IMR-90 (cell line): ENCODE measurements at regions not wholly inside any gene's neighbourhood (a gene's known extent, or its start where the extent isn't known, plus 50 kb on each side); places are given as distances from the start of the nearest gene placed in this dataset.
A peak's percentile ranks its signal among the peaks of the same experiment; 100 is the strongest.

Experiments used
- ATAC-seq: fragments of 200-7000 bp; cut with Tn5 transposase; 2 replicates; pipeline ENCODE4 v1.9.1; 2020; ENCODE audit warnings: low read depth, mild to moderate bottlenecking, moderate library complexity
- BruUV-seq: library from RNA; stranded (reverse); fragments of 400-500 nt; replicated peaks from 2 replicates; lab custom pipeline; 2021; lab: Mats Ljungman, UMichigan
- CTCF ChIA-PET: fragments of 300-600 bp; formaldehyde crosslinking; extraction: SDS; loops from one replicate; lab custom pipeline; 2021; ENCODE audit warnings: antibody characterized with exemption; lab: Yijun Ruan, JAX
- POLR2A ChIA-PET: fragments of 300-600 bp; sonication (Branson Sonifier 250); formaldehyde crosslinking; loops from one replicate; lab custom pipeline; 2022; ENCODE audit warnings: antibody characterized with exemption; ENCODE audit not compliant: unreplicated experiment; lab: Charles Lee
- DNase-seq: peaks from one replicate; pipeline ENCODE4 v3.0.0; 2013
- H2AFZ ChIP-seq: replicated peaks from 2 replicates; pipeline ENCODE3; 2013; ENCODE audit warnings: low read length, mild to moderate bottlenecking; ENCODE audit not compliant: poor library complexity
- H2AK5ac ChIP-seq: 2 replicates; pipeline ENCODE4 v1.6.1; 2013; ENCODE audit warnings: low read depth, low read length, inconsistent platforms
- H2AK9ac ChIP-seq: replicated peaks from 2 replicates; pipeline ENCODE3; 2013; ENCODE audit warnings: mild to moderate bottlenecking, low read depth, low read length, moderate library complexity; ENCODE audit not compliant: poor library complexity
- H2BK120ac ChIP-seq: 2 replicates; pipeline ENCODE4 v1.6.1; 2013; ENCODE audit warnings: low read depth, low read length, inconsistent platforms
- H2BK15ac ChIP-seq: 3 replicates; pipeline ENCODE4 v1.6.1; 2013; ENCODE audit warnings: low read depth, low read length, inconsistent platforms
- H2BK20ac ChIP-seq: 2 replicates; pipeline ENCODE4 v1.6.1; 2013; ENCODE audit warnings: low read depth, mild to moderate bottlenecking, inconsistent platforms, low read length, moderate library complexity
- H2BK5ac ChIP-seq: 2 replicates; pipeline ENCODE4 v1.6.1; 2013; ENCODE audit warnings: mild to moderate bottlenecking, low read depth, low read length, inconsistent platforms; ENCODE audit not compliant: poor library complexity, severe bottlenecking
- H3K14ac ChIP-seq: replicated peaks from 2 replicates; pipeline ENCODE4 v1.6.1; 2013; ENCODE audit warnings: low read depth, low read length, inconsistent platforms
- H3K18ac ChIP-seq: 2 replicates; pipeline ENCODE4 v1.6.1; 2013; ENCODE audit warnings: low read depth, low read length, control low read depth
- H3K23ac ChIP-seq: 2 replicates; pipeline ENCODE4 v1.6.1; 2013; ENCODE audit warnings: low read depth, low read length, inconsistent platforms
- H3K27ac ChIP-seq: 2 replicates; pipeline ENCODE4 v1.5.1; 2013; ENCODE audit warnings: mild to moderate bottlenecking, control low read depth, low read length; ENCODE audit not compliant: insufficient read depth
- H3K27me3 ChIP-seq: 2 replicates; pipeline ENCODE4 v1.6.1; 2013; ENCODE audit warnings: low read length; ENCODE audit not compliant: control insufficient read depth, insufficient read depth
- H3K36me3 ChIP-seq: 2 replicates; pipeline ENCODE4 v1.6.1; 2013; ENCODE audit warnings: low read length, mixed read lengths; ENCODE audit not compliant: control insufficient read depth, insufficient read depth
- H3K4ac ChIP-seq: 2 replicates; pipeline ENCODE4 v1.6.1; 2013; ENCODE audit warnings: low read depth, low read length, inconsistent platforms
- H3K4me1 ChIP-seq: 2 replicates; pipeline ENCODE4 v1.6.1; 2013; ENCODE audit warnings: low read length, mixed read lengths; ENCODE audit not compliant: control insufficient read depth, insufficient read depth
- H3K4me2 ChIP-seq: 2 replicates; pipeline ENCODE4 v1.6.1; 2013; ENCODE audit warnings: low read depth, mild to moderate bottlenecking, control low read depth, low read length, moderate library complexity
- H3K4me3 ChIP-seq: 2 replicates; pipeline ENCODE4 v1.5.1; 2013; ENCODE audit warnings: low read depth, mild to moderate bottlenecking, control low read depth, low read length, moderate library complexity; ENCODE audit not compliant: insufficient read depth
- H3K56ac ChIP-seq: 2 replicates; pipeline ENCODE4 v1.6.1; 2013; ENCODE audit warnings: low read length, inconsistent platforms; ENCODE audit not compliant: insufficient read depth; ENCODE audit errors: extremely low read depth
- H3K79me1 ChIP-seq, 2 experiments: 2 replicates each; pipeline ENCODE4 v1.6.1; 2013; ENCODE audit warnings: low read length in 2 of 2, inconsistent platforms in 1 of 2, low read depth in 1 of 2
- H3K9ac ChIP-seq: 2 replicates; pipeline ENCODE4 v1.6.1; 2013; ENCODE audit warnings: low read depth, low read length, control low read depth
- H3K9me1 ChIP-seq: 2 replicates; pipeline ENCODE4 v1.6.1; 2013; ENCODE audit warnings: low read length, inconsistent platforms; ENCODE audit not compliant: insufficient read depth
- H3K9me3 ChIP-seq: 2 replicates; pipeline ENCODE4 v1.6.1; 2013; ENCODE audit warnings: low read length; ENCODE audit not compliant: control insufficient read depth, insufficient read depth
- H4K20me1 ChIP-seq: 2 replicates; pipeline ENCODE4 v1.6.1; 2013; ENCODE audit warnings: low read length, inconsistent platforms; ENCODE audit not compliant: insufficient read depth
- H4K5ac ChIP-seq: 2 replicates; pipeline ENCODE4 v1.6.1; 2013; ENCODE audit warnings: mild to moderate bottlenecking, low read depth, low read length, control low read depth
- H4K8ac ChIP-seq, 2 experiments: 2 replicates each; pipeline ENCODE4 v1.6.1; 2013; ENCODE audit warnings: low read depth in 2 of 2, low read length in 2 of 2, control low read depth in 1 of 2, inconsistent platforms in 1 of 2
- H4K91ac ChIP-seq: 2 replicates; pipeline ENCODE4 v1.6.1; 2013; ENCODE audit warnings: low read depth, low read length, inconsistent platforms; ENCODE audit not compliant: insufficient read depth
- CHD1 ChIP-seq: IDR thresholded peaks from 2 replicates; pipeline ENCODE4 v1.6.1; 2012; ENCODE audit warnings: low read depth, low read length, improper control_type of control experiment
- FOS ChIP-seq: fragments of 150-350 bp; IDR thresholded peaks from 2 replicates; pipeline ENCODE4 v1.6.1; 2016; ENCODE audit warnings: low read depth, low read length
- MAFK ChIP-seq: IDR thresholded peaks from 2 replicates; pipeline ENCODE4 v1.6.1; 2012; ENCODE audit warnings: low read depth, low read length, improper control_type of control experiment
- MAZ ChIP-seq: IDR thresholded peaks from 2 replicates; pipeline ENCODE4 v1.6.1; 2012; ENCODE audit warnings: low read depth, mild to moderate bottlenecking, low read length, improper control_type of control experiment, moderate library complexity, borderline replicate concordance
- NFE2L2 ChIP-seq: fragments of 150-350 bp; IDR thresholded peaks from 2 replicates; pipeline ENCODE4 v1.6.1; 2016; ENCODE audit warnings: low read depth, mild to moderate bottlenecking, low read length
- POLR2A ChIP-seq: IDR thresholded peaks from 2 replicates; pipeline ENCODE4 v1.6.1; 2012; ENCODE audit warnings: mild to moderate bottlenecking, low read depth, low read length
- RAD21 ChIP-seq: IDR thresholded peaks from 2 replicates; pipeline ENCODE4 v1.6.1; 2012; ENCODE audit warnings: low read length, improper control_type of control experiment
- WGBS, 2 experiments: methylation state at CpG; one replicate each; pipeline versions ENCODE4 v1.1.5 to v1.1.7; 2013; ENCODE audit warnings: missing lambda C conversion rate in 2 of 2; ENCODE audit not compliant: insufficient read length in 1 of 2; ENCODE audit errors: extremely low coverage in 2 of 2; 5-methylcytosine and 5-hydroxymethylcytosine counted together
- dilution Hi-C: fragments of 300-500 bp; cut with HindIII; formaldehyde crosslinking; loops from one replicate; pipeline ENCODE4 v1.14.3; 2018; ENCODE audit warnings: low sequenced_read_pairs; ENCODE audit not compliant: unreplicated experiment
- in situ Hi-C: fragments of 300-500 bp; cut with MboI; formaldehyde crosslinking; loops from 3 replicates; pipeline ENCODE4 v1.14.3; 2019; ENCODE audit warnings: low sequenced_read_pairs, inconsistent platforms, mixed read lengths
- intact Hi-C: fragments of 100-400 bp; cut with micrococcal nuclease; formaldehyde crosslinking; loops from 2 replicates; pipeline ENCODE4 v1.10.0; 2022

- no peak overlapping the region for H3K14ac ChIP-seq
- in situ Hi-C loops (no loop called here), intact Hi-C loops (no loop called here), dilution Hi-C loops (no loop called here)
- no peak overlapping the region for H4K91ac ChIP-seq
- H4K8ac ChIP-seq = no peak overlapping the region
- H3K56ac ChIP-seq = no peak overlapping the region
- H2BK5ac ChIP-seq = no peak overlapping the region
- H3K27me3 ChIP-seq = no peaks in the 10 kb centered on the region
- ChIA-PET POLR2A (no interaction called here), CTCF (no interaction called here)
- H4K20me1 ChIP-seq = no peaks in the 10 kb centered on the region
- H2AK5ac ChIP-seq = no peak overlapping the region
- BruUV-seq = no TSS peak
- no peak overlapping the region for H2BK20ac ChIP-seq
- no peak overlapping the region for H3K9ac ChIP-seq
- H2AK9ac ChIP-seq = no peak overlapping the region
- H3K79me1 ChIP-seq = no peaks in the 10 kb centered on the region
- no peak overlapping the region for H2BK120ac ChIP-seq
- no peak overlapping the region for H3K18ac ChIP-seq
- H3K27ac ChIP-seq = no peak overlapping the region
- H3K4me1 ChIP-seq = no peaks in the 10 kb centered on the region
- H3K9me3 ChIP-seq = no peaks in the 10 kb centered on the region
- no peak overlapping the region for H4K5ac ChIP-seq
- no peak overlapping the region for H3K4ac ChIP-seq
- WGBS, 2 experiments = 90% methylated on average over 2 of the region's 2 CpGs; no CpG with 5 or more reads in 1 of the 2 experiments
- no peak overlapping the region for H3K23ac ChIP-seq
- no peak for DNase-seq
- no peak for TF ChIP-seq FOS
- no peak for TF ChIP-seq MAZ
- no peak for TF ChIP-seq NFE2L2
- no peak for TF ChIP-seq POLR2A
- no peak for TF ChIP-seq MAFK
- no peak for TF ChIP-seq CHD1
- no peak for TF ChIP-seq RAD21
- H3K9me1 ChIP-seq = no peaks in the 10 kb centered on the region
- H2BK15ac ChIP-seq = 0 out of 3 replicates have a peak overlapping the region, but pooled peaks have one; percentile 21
- no peaks in the 10 kb centered on the region for H3K36me3 ChIP-seq
- H3K4me3 ChIP-seq = no peak overlapping the region
- H3K4me2 ChIP-seq = no peak overlapping the region
- H2AFZ ChIP-seq = no peak overlapping the region
- ATAC-seq = no peak
These were observed 211.0 kb downstream of the MAP2K6 start for GRCh38 chr17:69625474-69625873.
